HG03060 (cell line): ENCODE measurements at regions not wholly inside any gene's neighbourhood (a gene's known extent, or its start where the extent isn't known, plus 50 kb on each side); places are given as distances from the start of the nearest gene placed in this dataset.

Experiments used
- ATAC-seq: cut with Tn5 transposase; IDR thresholded peaks from one replicate; pipeline ENCODE4 v1.9.1; 2021; ENCODE audit warnings: low read depth, moderate number of reproducible peaks; ENCODE audit not compliant: unreplicated experiment

DNA sequence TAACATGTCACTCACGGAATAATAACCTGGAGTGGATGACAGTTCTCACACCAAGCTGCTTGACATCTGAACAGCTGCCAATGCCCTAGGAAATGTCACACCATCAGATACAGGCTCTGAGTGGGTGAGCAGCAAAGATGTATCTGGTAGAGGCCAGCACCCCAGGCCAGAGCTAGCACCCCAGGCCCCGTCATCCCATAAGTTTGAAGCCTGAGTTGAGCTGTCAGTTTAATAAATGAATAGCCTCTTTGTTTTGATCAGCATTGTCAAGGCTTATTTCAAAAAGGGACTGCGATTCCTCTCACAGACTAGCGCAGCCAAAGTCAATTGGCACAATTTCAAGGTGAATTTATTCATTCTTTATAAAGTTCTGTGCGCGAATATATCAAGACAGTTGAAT lies 1327.1 kb downstream of the MAT2B start:
- no peak for ATAC-seq

DNA sequence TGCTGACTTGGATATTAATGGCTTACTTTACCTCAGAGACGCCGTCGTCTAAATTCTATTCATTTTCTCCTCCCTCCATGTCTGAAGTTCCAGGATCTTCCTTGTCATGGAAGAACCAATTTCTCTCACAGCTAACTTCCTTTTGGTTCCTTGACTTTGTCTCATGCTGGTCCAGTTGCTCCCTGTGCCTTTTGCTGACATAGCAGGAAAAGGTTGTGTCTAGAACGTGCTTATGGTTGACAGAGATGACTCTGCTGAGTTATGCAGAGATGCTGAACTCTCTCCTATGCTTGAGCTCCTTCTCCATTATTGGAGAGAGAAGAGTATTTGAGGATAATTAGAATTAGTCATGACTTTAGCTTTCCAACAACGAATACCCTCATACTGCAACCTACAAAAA lies 1338.9 kb downstream of the MAT2B start:
- no peak for ATAC-seq

DNA sequence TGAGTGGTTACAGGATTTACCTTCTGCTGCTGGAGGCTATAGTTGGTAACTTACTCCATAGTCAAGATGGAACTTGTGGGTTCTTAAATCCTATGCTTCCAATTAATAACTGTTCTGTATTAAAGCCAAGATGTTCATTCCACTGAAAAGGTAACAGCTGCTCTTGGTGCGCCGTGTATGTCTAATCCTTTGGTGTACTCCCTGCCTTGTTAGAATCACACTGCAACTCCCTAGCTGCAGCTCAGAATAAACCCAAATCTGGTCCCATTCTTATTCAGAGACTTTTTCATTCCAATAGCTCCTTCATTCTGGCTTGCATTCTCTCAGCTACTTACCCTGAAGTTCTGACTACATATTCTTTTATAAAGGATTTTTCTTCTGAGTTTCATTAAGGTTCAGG lies 1355.5 kb downstream of the MAT2B start:
- no peak for ATAC-seq

DNA sequence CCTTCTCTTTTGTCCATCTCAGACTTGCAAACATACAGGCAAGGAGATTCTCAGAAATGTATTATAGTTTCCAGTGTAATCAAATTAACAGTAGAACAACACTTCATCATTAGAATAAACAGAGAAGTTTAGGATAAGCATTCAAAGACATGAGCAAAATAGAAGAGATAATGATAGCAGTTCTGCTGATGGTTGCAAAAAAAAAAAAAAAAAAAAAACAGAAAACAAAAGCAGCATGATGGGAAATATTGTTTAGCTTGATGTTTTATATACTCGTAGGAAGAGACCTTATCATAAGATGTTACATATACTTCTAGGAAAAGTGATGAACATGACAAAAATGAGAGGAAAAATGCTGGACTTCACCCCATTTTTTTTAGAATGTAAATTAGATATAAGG lies 1356.2 kb downstream of the MAT2B start:
- no peak for ATAC-seq

DNA sequence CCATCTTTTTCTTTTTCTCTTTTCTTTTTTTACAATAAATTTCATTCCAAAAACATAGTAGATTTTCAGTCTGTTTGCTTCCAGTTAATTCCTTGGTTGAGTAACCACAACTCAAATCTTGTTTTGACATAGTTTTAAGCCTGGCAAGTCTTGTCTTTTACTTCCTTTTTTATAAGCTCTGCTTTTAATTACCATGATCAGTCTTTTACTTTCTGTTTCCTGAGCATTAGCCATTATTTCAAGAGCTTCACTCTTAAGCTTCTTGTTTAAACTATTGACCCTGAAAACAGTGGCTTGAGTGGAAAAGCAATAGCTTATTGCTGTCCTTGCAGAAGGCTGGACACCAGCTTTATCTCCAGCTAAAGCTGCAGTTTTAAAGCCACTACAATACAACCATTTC lies 1363.3 kb downstream of the MAT2B start:
- no peak for ATAC-seq

DNA sequence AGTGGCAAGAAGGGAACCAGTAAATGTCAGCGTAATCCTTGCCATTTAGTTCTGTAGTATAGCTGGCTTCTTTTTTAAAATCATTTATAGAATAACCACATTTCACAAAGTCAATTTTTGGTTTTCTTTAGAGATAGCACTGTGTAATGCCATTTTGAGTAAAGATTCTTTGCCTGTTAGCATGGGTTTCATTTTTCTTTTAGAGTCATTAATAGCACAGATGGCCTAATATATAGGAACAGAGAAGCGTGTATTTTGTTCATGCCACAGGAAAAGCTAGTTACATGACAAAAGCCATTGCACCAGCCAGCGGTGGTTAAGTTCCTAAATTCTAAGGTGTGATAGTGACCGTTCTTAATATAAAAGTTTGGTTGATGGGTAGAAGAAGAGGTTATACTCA lies 1363.9 kb downstream of the MAT2B start:
- ATAC-seq: no peak

DNA sequence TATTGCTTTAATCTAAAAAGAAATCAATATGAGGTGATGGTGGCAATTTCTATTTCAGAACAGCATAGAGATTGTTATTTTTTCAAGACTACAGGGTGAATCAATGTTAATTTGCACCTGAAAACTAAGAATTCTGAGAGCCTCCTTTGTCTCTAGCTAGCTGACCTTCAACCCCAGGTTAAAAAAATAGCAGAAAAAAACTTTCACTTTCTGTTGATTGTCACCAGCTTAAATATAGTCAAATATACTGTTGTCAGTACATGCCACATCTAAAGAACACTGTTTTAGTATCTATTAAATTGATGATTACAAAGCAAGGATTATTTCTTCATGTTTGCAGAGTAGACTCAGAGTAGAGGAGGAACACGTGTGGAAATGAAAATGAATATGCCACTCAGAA lies 1371.4 kb downstream of the MAT2B start:
- ATAC-seq: no peak

DNA sequence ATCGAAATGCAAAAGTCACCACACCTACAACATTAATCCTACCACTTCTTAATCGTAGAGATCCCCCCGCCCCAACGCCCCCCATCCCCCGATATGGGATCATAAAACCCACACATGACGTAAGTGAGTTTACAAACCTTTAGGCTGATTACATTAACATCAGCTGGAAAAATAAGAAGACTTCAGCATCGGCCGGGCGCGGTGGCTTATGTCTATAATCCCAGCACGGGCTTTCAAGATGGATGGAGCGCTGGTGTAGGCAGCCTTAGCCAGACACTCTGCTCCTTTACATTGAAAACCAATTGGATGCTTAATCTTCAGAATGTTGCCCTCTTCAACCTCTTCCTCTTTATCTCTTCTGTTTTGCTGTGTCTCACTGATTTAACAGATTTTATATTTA lies 1376.0 kb downstream of the MAT2B start:
- ATAC-seq: no peak

DNA sequence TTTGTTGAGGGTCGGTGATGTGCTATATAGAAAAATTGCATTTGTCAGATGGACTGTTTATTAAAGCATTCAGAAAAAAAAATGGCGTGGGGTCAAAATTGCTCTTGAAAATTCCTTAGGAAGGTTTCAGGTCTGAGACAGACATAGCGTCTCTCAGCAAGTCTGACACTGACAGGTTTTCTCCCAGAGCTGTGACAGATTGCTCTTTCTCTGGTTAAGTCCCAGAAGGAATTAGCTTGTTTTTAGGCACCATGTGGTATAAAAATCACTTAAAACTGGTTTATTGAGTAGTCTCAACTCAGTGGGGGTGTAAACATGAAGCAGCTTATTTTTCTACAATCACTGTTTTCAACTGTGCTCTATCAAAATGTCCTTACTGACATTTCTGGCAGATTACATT lies 1379.8 kb downstream of the MAT2B start:
- ATAC-seq: no peak

DNA sequence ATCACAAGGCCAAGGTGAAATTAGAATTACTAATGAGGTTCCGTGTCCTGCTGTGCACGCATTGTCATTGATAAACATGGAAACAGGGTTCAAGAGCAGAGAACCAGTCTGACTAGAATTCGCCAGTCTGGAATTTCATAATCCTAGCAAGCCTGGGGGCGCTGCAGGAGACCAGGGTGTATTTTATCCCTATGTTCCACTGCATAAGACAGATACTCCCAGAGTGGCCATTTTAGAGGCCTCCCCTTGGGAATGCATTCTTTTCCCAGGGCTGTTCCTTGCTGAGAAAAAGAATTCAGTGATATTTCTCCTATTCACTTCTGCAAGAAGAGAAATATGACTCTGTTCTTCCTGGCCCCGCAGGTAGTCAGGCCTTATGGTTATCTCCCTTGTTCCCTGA lies 1387.7 kb downstream of the MAT2B start:
- no peak for ATAC-seq

DNA sequence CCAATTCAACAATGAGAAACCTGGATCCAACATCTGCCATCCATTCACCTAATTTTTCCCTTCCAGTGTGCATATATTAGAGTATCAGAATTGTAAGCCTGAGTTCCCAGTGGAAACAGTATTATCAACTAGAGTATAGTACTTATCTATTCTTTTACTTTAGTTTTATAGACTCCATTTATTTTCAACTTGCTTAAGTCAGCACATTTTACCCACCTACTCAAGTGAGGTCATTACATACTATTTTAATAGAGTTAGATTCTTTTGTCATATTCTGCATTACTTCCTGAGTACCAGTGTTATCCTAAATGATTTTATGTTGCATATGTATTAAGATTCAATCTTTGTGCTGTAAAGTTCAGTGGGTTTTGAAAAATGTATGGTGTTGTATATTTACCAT lies 1393.3 kb downstream of the MAT2B start:
- ATAC-seq: no peak

DNA sequence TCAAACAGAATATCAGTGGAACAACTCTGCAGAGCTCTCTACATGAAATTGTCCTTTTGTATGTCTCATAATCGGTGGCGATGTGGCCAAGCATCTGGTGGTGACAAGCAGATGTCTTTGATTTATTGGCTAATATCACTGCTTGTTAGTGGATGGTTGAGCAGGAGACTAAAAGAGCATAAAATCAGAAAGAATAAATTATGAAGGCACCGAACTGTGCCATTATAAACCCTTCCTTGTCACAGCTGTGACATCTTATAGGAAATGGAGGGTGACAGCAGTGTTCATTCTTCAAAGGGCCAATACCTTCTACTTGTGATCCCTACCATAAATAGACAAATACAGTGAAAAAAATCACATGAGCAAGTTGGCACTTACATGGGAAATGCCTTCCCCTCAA lies 1404.3 kb downstream of the MAT2B start:
- no peak for ATAC-seq

DNA sequence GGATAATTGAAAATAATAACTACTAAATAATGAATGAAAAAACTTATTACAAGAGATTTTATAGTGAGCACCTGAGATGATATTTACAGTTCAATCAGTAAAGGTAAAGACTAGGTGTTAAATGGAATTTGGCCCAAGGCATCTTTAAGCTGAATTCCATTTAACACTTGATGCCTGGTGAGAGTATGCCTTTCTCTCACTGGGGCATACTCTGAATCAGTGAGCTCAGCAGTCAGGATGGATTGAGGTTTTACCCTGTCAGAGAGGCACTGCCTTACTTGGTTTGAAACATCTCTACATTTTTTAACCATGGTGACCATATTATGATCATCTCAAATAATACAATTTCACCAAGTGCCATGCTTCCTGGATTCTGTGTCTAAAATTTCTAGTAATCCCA lies 1416.3 kb downstream of the MAT2B start:
- no peak for ATAC-seq

DNA sequence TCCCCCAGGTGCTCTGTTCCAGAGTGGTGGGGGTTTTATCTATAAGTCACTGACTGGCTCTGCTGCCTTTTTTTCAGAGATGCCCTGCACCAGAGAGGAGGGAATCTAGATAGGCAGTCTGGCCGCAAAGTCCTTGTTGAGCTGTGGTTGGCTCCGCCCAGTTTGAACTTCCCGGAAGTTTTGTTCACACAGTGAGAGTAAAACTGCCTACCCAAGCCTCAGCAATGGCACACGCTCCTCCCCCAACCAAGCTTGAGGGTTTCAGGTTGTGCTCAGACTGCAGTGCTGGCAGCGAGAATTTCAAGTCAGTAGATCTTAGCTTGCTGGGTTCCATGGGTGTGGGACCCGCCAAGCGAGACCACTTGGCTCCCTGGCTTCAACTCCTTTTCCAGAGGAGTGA lies 1428.6 kb downstream of the MAT2B start:
- no peak for ATAC-seq

DNA sequence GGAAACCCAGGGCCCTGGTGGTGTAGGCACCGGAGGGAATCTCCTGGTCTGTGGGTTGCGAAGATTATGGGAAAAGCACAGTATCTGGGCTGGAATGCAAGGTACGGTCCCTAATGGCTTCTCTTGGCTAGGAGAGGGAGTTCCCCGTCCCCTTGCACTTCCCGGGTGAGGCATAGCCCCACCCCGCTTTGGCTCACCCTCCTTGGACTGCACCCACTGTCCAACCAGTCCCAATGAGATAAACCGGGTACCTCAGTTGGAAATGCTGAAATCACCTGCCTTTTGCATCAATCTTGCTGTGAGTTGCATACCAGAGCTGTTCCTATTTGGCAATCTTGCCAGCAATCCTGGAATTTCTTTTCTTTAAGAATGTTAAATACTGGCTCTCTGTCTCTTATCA lies 1429.1 kb downstream of the MAT2B start:
- no peak for ATAC-seq

DNA sequence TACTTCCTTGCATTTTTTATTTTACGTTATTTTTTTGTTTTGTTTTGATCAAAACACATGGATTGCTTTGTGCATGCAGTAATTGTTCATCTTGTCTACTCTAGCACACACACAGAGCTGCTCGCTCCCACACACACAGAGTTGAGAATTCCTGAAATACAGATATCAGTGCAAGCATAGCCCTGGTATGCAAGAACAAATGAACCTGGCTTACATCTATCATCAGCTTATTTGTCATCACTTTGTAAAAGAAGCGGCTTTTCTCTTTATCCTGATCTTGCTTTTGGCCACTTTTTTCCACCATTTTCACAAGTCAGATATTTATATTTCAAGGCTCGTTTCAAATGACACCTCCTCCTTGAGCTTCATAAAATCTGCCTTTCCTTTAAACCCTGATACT lies 1435.7 kb downstream of the MAT2B start:
- ATAC-seq: no peak

DNA sequence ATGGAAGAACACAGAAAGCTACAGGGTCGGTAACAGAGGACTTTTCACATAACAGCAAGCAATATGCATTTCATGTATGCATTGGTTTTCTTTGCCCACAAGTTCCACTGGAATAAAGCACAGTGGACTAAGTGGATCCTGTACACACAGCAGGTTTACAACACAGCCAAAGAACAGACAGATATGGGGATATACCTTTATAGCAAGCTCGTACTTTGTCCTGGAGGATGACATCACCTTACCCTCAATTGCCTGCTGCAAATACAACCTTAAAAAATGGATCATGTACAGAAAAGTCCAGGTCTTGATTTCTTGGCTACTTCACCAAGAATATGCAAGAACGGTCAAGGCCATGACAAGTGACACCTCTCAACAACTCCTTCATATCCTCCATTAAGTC lies 1445.5 kb downstream of the MAT2B start:
- ATAC-seq: no peak

DNA sequence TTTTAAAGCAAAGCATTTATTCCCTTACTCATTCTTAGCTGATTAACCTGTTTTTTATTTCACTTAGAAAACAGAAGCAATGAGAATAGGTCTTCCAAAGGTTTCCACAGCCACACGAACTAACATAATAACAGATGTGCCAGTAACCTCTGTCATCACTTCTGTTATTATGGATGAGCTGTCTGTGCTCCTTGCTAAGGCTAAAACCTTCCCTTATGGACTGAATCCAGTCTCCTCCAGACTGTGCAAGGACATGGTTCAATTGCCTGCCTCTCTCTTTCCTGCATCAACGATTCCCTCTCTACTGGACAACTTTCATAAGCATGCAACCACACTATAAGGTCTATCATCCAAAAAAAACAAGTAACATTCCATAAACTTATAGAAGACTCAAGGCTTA lies 1446.2 kb downstream of the MAT2B start:
- no peak for ATAC-seq

DNA sequence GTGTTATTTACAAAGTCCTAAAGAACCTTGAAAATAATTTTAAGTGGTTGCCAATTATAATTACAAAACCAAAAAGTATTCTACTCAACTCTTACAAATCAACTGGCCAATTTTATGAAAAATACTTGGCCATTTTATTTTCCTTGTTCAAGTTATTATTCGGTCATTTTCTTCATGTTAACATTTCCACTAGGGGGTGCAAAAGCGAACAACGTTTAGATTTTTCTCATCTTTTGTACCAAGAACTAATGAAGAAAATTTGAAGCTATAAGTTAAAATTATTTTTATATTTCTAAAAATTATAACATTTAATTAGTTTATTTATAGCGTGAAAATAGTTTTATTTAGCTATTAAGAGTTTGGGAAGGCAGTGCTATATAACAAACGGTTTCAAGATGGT lies 1453.3 kb downstream of the MAT2B start:
- ATAC-seq: no peak

DNA sequence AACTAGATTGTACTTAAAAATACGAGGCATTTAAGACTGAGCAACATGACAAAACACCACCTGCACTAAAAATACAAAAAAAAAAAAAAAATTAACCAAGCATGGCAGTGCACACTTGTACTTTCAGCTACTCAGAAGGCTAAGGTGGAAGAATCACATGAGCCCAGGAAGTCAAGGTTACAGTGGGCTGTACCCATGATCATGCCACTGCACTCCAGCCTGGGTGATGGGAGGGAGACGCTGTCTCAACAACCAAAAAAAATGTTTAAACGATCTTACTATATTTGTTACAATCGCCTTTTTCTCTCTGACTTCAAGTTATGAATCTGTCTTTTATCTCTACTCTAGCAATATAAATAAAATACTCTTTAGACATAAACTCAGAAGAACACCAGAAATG lies 1454.3 kb downstream of the MAT2B start:
- ATAC-seq: no peak

DNA sequence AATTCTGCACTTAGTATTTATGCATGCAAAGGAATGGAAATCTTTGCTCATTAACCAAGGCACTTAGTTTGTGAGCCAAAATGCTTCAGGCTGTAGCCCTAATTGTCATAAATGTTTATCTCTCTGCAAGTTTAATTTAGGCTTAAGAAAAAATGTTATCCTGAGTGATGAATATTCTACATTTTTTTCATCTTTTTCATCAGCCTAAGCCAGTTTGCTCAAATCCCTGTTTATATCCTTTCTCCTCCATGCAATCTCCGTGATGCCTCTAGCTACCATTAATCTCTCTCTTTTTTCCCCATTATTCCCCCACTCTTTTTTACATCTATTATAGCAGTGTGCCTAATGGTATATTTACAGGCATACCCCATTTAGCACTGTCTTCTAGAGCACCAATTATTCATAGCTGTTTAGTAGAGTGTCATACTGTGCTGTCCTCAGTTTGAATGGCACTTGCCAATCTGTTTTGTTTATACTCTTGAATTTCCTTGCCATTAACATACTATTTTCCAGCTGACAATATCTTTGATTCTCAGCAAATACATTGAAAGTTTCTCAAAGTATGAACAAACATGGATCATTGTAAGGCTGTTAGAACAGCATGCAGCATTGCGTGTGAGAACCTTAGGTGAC lies 1457.0 kb downstream of the MAT2B start:
- no peak for ATAC-seq

DNA sequence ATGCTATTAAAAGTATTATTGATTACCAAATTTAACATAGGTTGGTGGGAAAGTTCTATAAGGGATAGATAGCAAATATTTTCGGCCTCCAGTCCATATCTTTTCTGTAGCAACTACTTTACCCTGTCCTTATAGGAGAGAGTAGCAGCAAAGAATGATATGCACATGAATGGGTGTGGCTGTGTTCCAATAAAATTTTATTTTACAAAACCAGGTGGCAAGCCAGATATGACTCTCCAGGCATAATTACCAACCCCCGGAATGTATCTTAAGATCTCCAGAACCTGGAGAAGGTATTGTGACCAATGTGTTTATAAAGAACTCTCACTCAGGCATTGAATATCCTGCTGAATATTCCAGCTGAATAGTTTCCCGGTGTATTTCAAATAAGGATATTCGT lies 1461.2 kb downstream of the MAT2B start:
- ATAC-seq: no peak

DNA sequence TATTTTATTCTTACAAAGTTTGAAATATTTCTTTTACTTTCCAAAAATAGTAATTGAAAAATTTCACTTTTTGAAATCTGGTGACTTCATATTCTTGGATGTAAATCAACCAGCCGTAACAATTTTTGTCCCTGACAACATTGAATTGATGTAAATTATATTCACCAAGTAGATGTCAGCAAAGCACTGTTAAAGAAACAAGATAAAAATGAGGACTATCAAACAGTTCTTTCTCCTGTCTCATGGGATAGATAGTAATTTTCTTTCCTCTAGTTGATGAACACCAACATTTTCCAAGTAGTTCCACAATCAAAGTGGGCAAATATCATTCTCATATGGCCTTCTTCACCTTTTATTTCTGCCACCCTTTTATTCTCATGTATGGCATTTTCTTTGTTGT lies 1461.9 kb downstream of the MAT2B start:
- no peak for ATAC-seq
